Activated CD8-positive, alpha-beta T cell treated with anti-CD3 and anti-CD28 coated beads for 36 hours (primary cell): ENCODE measurements at regions not wholly inside any gene's neighbourhood (a gene's known extent, or its start where the extent isn't known, plus 50 kb on each side); places are given as distances from the start of the nearest gene placed in this dataset.

Experiments
- ATAC-seq: fragments of 200-7000 bp; cut with Tn5 transposase; one replicate; pipeline ENCODE4 v1.10.0; 2021; ENCODE audit warnings: mild to moderate bottlenecking, moderate library complexity
- CTCF ChIA-PET: fragments of 350-600 bp; sonication (Branson Sonifier 250); formaldehyde crosslinking; loops from one replicate; lab custom pipeline; 2021; ENCODE audit warnings: antibody characterized with exemption; lab: Charles Lee
- POLR2A ChIA-PET: fragments of 350-600 bp; sonication (Branson Sonifier 250); formaldehyde crosslinking; loops from one replicate; lab custom pipeline; 2021; ENCODE audit warnings: antibody characterized with exemption; lab: Charles Lee
- DNase-seq: peaks from one replicate; pipeline ENCODE4 v3.0.0-alpha.2; 2020
- H3K27ac Mint-ChIP-seq: one replicate; pipeline ENCODE4 v1.8.0; 2021; ENCODE audit warnings: mild to moderate bottlenecking, mixed read lengths
- H3K27me3 Mint-ChIP-seq: one replicate; pipeline ENCODE4 v1.8.0; 2021; ENCODE audit warnings: mixed read lengths
- H3K36me3 Mint-ChIP-seq: one replicate; pipeline ENCODE4 v1.8.0; 2021; ENCODE audit warnings: low read depth, mixed read lengths
- H3K4me1 Mint-ChIP-seq: one replicate; pipeline ENCODE4 v1.8.0; 2021; ENCODE audit warnings: low read depth, mixed read lengths
- H3K4me3 Mint-ChIP-seq: one replicate; pipeline ENCODE4 v1.8.0; 2021; ENCODE audit warnings: mild to moderate bottlenecking, moderate library complexity, mixed read lengths
- H3K9me3 Mint-ChIP-seq: one replicate; pipeline ENCODE4 v1.8.0; 2021; ENCODE audit warnings: mixed read lengths
- intact Hi-C: fragments of 100-400 bp; cut with micrococcal nuclease; formaldehyde crosslinking; loops from one replicate; pipeline ENCODE4 v1.10.0; 2022
- TF ChIP-seq, protein P1 (sequence below): fragments of 200-600 bp; IDR thresholded peaks from one replicate; pipeline ENCODE4 v1.8.0; 2022; ENCODE audit warnings: antibody characterized with exemption, mild to moderate bottlenecking

DNA sequence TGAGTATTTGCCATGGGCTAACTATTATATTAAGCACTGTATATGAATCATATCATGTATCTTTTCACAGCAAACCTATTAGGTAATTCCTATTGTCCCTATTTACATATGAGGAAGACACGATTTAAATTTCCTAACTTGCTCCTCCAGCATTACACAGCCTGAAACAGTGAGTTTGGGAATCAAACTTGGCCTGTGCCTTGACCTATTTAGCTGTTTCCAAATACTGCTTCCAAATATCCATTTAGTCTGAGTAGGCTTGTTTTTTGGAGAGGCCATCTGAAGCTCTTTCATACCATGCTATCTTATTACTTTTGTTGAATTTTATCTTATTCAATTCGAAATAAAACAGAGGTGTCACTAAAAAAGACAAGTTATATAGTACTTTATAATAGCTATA, 447.3 kb upstream of the MPDZ start:
- Mint-ChIP-seq H3K27ac (no peak overlapping the region), H3K4me3 (no peak overlapping the region), H3K27me3 (no peaks in the 10 kb centered on the region), H3K9me3 (peaks cover 3% of the 10 kb centered on the region), H3K36me3 (no peaks in the 10 kb centered on the region), H3K4me1 (no peaks in the 10 kb centered on the region)
- ATAC-seq = no peak
- POLR2A ChIA-PET = no interaction called here
- TF ChIP-seq, protein P1, sequence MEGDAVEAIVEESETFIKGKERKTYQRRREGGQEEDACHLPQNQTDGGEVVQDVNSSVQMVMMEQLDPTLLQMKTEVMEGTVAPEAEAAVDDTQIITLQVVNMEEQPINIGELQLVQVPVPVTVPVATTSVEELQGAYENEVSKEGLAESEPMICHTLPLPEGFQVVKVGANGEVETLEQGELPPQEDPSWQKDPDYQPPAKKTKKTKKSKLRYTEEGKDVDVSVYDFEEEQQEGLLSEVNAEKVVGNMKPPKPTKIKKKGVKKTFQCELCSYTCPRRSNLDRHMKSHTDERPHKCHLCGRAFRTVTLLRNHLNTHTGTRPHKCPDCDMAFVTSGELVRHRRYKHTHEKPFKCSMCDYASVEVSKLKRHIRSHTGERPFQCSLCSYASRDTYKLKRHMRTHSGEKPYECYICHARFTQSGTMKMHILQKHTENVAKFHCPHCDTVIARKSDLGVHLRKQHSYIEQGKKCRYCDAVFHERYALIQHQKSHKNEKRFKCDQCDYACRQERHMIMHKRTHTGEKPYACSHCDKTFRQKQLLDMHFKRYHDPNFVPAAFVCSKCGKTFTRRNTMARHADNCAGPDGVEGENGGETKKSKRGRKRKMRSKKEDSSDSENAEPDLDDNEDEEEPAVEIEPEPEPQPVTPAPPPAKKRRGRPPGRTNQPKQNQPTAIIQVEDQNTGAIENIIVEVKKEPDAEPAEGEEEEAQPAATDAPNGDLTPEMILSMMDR = no peak
- intact Hi-C loops = no loop called here
- CTCF ChIA-PET = no interaction called here
- DNase-seq = no peak

DNA sequence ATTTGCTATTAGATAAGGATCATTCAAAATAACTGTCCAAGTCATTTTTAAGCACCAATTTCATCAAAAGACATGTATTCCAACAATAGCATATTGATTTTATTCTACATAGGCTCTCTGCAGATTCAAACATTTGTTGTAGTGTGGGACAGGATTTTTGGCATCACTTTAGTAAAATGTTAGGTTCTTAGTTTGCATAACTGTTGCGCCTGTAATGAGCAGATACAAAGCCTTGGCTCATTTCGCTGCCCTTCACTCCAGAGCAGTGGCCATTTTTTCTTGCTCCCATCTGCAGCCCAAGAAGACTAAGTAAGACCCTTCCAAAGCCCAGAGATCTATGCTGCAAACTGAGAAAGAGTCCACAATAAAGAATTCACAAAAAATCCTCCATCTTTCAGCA, 446.0 kb upstream of the MPDZ start:
- H3K9me3 Mint-ChIP-seq = peaks cover 4% of the 10 kb centered on the region
- no peak overlapping the region for H3K4me3 Mint-ChIP-seq
- no peak for DNase-seq
- intact Hi-C loops = no loop called here
- H3K4me1 Mint-ChIP-seq = no peaks in the 10 kb centered on the region
- CTCF ChIA-PET = no interaction called here
- no peaks in the 10 kb centered on the region for H3K36me3 Mint-ChIP-seq
- no peaks in the 10 kb centered on the region for H3K27me3 Mint-ChIP-seq
- no peak overlapping the region for H3K27ac Mint-ChIP-seq
- TF ChIP-seq, protein P1 = no peak
- ATAC-seq = no peak
- POLR2A ChIA-PET = no interaction called here

DNA sequence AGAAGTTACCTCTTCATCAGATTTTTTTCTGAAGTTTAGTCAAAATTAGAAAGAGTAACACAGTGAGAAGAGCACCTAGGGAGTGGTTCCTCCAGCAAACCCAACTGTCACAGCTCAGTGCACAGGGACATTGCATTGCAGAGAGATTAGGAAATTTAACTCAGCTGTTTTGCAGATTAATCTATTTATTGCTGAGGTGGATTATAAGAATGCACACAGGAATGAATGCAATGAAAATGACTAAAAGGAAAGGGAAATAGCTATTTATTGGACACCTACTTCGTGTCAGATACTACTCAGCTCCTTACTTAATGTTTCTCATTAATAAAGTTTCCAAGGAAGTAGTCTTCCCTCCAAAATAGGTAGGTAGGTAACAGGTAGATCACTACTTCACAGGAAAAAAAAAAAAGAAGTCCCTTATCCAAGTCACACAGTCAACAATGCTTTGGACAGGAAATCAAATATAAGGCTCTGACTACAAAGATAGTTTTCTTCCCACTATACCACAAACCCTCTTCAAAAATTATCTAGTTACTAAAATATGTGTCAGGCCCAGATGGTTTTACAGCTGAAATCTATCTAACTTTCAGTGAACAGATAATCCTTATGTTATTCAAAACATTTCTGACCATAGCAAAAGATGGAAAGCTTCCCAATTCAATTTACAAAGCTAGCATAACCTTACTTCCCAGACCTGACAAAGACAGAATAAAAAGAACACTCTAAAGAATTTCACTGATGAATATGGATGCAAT, 442.2 kb upstream of the MPDZ start:
- ChIA-PET CTCF (no interaction called here), POLR2A (no interaction called here)
- Mint-ChIP-seq H3K27ac (no peak overlapping the region), H3K9me3 (peaks cover 5% of the 10 kb centered on the region), H3K27me3 (no peaks in the 10 kb centered on the region), H3K36me3 (no peaks in the 10 kb centered on the region), H3K4me1 (no peaks in the 10 kb centered on the region), H3K4me3 (no peak overlapping the region)
- intact Hi-C loops = no loop called here
- TF ChIP-seq, protein P1 = no peak
- DNase-seq = no peak
- no peak for ATAC-seq

DNA sequence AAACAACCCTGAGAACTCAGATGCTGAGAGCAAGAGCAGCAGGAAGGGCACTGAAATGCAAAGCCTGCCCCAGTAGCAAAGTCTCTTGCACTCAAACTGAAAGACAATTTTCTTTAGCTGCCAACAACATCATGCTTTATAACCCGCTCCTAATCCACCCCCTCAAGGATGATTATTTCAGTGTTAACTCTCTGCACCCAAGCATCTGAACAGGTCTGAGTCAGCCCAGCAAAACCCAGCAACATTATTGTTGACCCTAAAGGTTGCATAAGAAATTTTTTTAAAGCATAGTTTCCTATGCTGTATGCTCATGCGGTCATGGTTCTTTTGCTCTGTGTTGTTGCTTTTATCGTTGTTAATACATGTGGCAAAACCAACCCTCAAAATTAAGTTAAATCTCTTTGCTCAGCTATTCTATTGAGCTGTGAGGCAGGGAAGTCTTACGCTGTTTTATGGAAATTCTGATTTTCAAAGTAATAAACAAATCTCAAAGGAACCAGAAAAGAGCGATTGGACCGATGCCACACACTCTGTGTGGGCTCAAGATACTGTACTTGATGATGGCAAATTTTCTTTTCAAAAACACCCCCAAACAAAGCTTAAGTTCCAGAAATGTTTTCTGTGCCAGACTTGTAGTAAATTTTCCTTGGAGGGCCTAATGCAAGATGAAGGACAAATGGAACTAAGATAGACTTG, 440.6 kb upstream of the MPDZ start:
- POLR2A ChIA-PET = no interaction called here
- DNase-seq = no peak
- ATAC-seq = no peak
- H3K4me3 Mint-ChIP-seq = no peak overlapping the region
- H3K9me3 Mint-ChIP-seq = peaks cover 2% of the 10 kb centered on the region
- no peaks in the 10 kb centered on the region for H3K36me3 Mint-ChIP-seq
- TF ChIP-seq, protein P1 = no peak
- intact Hi-C loops = no loop called here
- H3K27ac Mint-ChIP-seq = no peak overlapping the region
- no peaks in the 10 kb centered on the region for H3K27me3 Mint-ChIP-seq
- CTCF ChIA-PET = no interaction called here
- no peaks in the 10 kb centered on the region for H3K4me1 Mint-ChIP-seq

DNA sequence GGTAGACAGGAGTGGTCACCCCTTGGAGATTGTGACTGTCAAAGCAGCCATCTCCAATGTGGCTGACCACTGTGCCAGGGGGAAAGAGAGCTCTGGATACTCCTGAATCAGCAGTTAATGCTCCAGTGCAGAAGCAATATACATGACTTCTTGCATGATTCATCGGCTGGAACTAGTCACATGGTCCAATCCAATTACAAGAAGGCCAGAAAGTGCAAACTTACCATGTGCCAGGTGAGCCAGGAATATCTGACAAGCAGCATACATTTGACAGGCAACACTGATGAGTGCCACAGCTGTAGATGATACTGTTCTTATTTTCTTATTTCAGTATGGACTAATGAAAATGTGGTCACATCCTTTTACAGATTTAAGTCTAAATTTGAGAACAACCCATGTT, 440.0 kb upstream of the MPDZ start:
- TF ChIP-seq, protein P1 = no peak
- Mint-ChIP-seq H3K9me3 (peaks cover 2% of the 10 kb centered on the region), H3K36me3 (no peaks in the 10 kb centered on the region), H3K4me1 (no peaks in the 10 kb centered on the region), H3K27me3 (no peaks in the 10 kb centered on the region), H3K4me3 (no peak overlapping the region), H3K27ac (no peak overlapping the region)
- ATAC-seq = no peak
- ChIA-PET POLR2A (no interaction called here), CTCF (no interaction called here)
- intact Hi-C loops = no loop called here
- DNase-seq = no peak
